ENCODE measurements at regions not wholly inside any gene's neighbourhood (a gene's known extent, or its start where the extent isn't known, plus 50 kb on each side); places are given as distances from the start of the nearest gene placed in this dataset.

GRCh38 chr7:97310-97841 is 95.0 kb upstream of the FAM20C start:
- Histone ChIP-seq H3K4me2 (no peak overlapping the region), H3K9me3 (0 out of 3 replicates have a peak, but pooled peaks cover 2% of the 10 kb centered on the region), H3K27ac (no peak overlapping the region), H3K4me3 (no peak overlapping the region), H3K4me1 (no peaks in the 10 kb centered on the region; the same call in 2 of the 3 replicates)
- TF ChIP-seq ZNF302 (CRISPR knock-in tag; IDR thresholded peaks at IDR 0.05): no peak
- no peak for TF ChIP-seq CEBPB (IDR thresholded peaks at IDR 0.05)
- no peak for TF ChIP-seq TP53 (CRISPR knock-in tag; IDR thresholded peaks at IDR 0.05)
- no peak for TF ChIP-seq JUN (IDR thresholded peaks at IDR 0.05)
- TF ChIP-seq MAX (IDR thresholded peaks at IDR 0.05): no peak
- no peak for TF ChIP-seq USF2 (IDR thresholded peaks at IDR 0.05)
- TF ChIP-seq RFX5 (IDR thresholded peaks at IDR 0.05): no peak
- no peak for TF ChIP-seq KDM1A (IDR thresholded peaks at IDR 0.05; ENCODE audit: low read depth)
- no peak for TF ChIP-seq HEYL (CRISPR knock-in tag; IDR thresholded peaks at IDR 0.05)
- no peak for TF ChIP-seq ATOH8 (CRISPR knock-in tag; IDR thresholded peaks at IDR 0.05; ENCODE audit: low read depth)
- no peak for TF ChIP-seq FOSB (CRISPR knock-in tag; IDR thresholded peaks at IDR 0.05)
- TF ChIP-seq POLR2AphosphoS2 (conservative IDR thresholded peaks at IDR 0.05; ENCODE audit: low read length): no peak
- TF ChIP-seq PBX3 (IDR thresholded peaks at IDR 0.05): no peak
- no peak for TF ChIP-seq ZSCAN20 (CRISPR knock-in tag; IDR thresholded peaks at IDR 0.05)
- no peak for TF ChIP-seq RNF2 (IDR thresholded peaks at IDR 0.05; ENCODE audit: borderline replicate concordance, low read depth)
- TF ChIP-seq EHF (CRISPR knock-in tag; IDR thresholded peaks at IDR 0.05): no peak
- TF ChIP-seq SMC3 (IDR thresholded peaks at IDR 0.05): no peak
- no peak for TF ChIP-seq RARB (CRISPR knock-in tag; IDR thresholded peaks at IDR 0.05)
- TF ChIP-seq CHD4 (IDR thresholded peaks at IDR 0.05; ENCODE audit: borderline replicate concordance): no peak
- CTCF ChIA-PET: interaction anchor here (0.6 to 1.2 kb wide), 3 partner anchors 10 to 17 kb away, joined by 3 to 4 read pairs (median 3); no protein-coding TSS in a partner anchor
- ATAC-seq: no peak
- POLR2A ChIA-PET: no interaction called here
- 62% methylated on average over 3 of the region's 3 CpGs for WGBS (ENCODE audit: missing lambda C conversion rate)
- FAIRE-seq: no peak
- no peak for DNase-seq (ENCODE audit: low read depth in 1 of 2, low spot score in 1 of 2)

- 48% methylated on average over 10 of the region's 10 CpGs for WGBS (ENCODE audit: missing lambda C conversion rate)
- Histone ChIP-seq H3K4me2 (no peak overlapping the region), H3K4me1 (no peaks in the 10 kb centered on the region; the same call in 2 of the 3 replicates), H3K27ac (peak overlapping the region in 1 of 2 experiments; percentile 26; a peak in 1 of 6 replicates), H3K9me3 (0 out of 3 replicates have a peak, but pooled peaks cover 2% of the 10 kb centered on the region), H3K4me3 (no peak overlapping the region)
- ChIA-PET POLR2A (no interaction called here), CTCF (no interaction called here)
- ATAC-seq: no peak
- FAIRE-seq: no peak
- DNase-seq (ENCODE audit: low read depth in 1 of 2, low spot score in 1 of 2): no peak
- no peak for TF ChIP-seq NPAS2 (CRISPR knock-in tag; IDR thresholded peaks at IDR 0.05; ENCODE audit: borderline replicate concordance)
- no peak for TF ChIP-seq FOSL2 (IDR thresholded peaks at IDR 0.05)
- no peak for TF ChIP-seq FOSL2 (CRISPR knock-in tag; IDR thresholded peaks at IDR 0.05)
- TF ChIP-seq SREBF2 (IDR thresholded peaks at IDR 0.05): no peak
- no peak for TF ChIP-seq RNF2 (IDR thresholded peaks at IDR 0.05; ENCODE audit: borderline replicate concordance, low read depth)
- TF ChIP-seq EP300 (IDR thresholded peaks at IDR 0.05): no peak
- no peak for TF ChIP-seq HOXB5 (CRISPR knock-in tag; IDR thresholded peaks at IDR 0.05)
- no peak for TF ChIP-seq MYC (IDR thresholded peaks at IDR 0.05; ENCODE audit: borderline replicate concordance, low read length)
- no peak for TF ChIP-seq RAD21 (conservative IDR thresholded peaks at IDR 0.05 in 1 of 2, IDR thresholded peaks at IDR 0.05 in 1 of 2)
- no peak for TF ChIP-seq BHLHE40 (IDR thresholded peaks at IDR 0.05; ENCODE audit: low read depth, low read length)
- TF ChIP-seq ATOH8 (CRISPR knock-in tag; IDR thresholded peaks at IDR 0.05; ENCODE audit: low read depth): no peak
- TF ChIP-seq PHF8 (IDR thresholded peaks at IDR 0.05; ENCODE audit: borderline replicate concordance, low read depth): no peak
- TF ChIP-seq MAZ (IDR thresholded peaks at IDR 0.05; ENCODE audit: borderline replicate concordance, low read depth, low read length): no peak
- TF ChIP-seq HOXA7 (CRISPR knock-in tag; IDR thresholded peaks at IDR 0.05): no peak
- no peak for TF ChIP-seq ZNF302 (CRISPR knock-in tag; IDR thresholded peaks at IDR 0.05)
- no peak for TF ChIP-seq E2F6 (IDR thresholded peaks at IDR 0.05; ENCODE audit: borderline replicate concordance, low read depth)
- no peak for TF ChIP-seq TFCP2L1 (CRISPR knock-in tag; IDR thresholded peaks at IDR 0.05)
Observed at GRCh38 chr7:101146-102046, 91.0 kb upstream of the FAM20C start.
